ENCODE measurements at regions not wholly inside any gene's neighbourhood (a gene's known extent, or its start where the extent isn't known, plus 50 kb on each side); places are given as distances from the start of the nearest gene placed in this dataset.

DNA sequence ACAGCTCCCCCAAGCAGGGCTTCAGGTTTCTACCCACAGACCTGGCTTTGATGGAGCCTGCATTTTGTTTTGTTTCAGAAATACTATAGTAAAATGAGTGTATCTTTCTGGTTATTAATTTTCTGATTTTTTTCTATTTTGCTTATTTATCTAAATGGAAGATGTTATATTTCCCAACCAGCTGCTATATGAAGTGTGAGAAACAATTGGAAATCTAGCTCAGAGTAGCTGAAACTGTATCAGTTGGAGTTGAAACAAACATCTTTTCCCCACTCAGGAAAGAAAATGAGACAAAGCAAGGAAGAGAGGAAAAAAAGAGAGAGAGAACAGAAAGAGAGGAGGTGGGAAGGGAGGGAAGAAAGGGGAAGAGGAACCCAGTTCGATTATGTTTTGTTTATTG is 358.5 kb upstream of the ZNF507 start:
- TF ChIP-seq, protein P1, sequence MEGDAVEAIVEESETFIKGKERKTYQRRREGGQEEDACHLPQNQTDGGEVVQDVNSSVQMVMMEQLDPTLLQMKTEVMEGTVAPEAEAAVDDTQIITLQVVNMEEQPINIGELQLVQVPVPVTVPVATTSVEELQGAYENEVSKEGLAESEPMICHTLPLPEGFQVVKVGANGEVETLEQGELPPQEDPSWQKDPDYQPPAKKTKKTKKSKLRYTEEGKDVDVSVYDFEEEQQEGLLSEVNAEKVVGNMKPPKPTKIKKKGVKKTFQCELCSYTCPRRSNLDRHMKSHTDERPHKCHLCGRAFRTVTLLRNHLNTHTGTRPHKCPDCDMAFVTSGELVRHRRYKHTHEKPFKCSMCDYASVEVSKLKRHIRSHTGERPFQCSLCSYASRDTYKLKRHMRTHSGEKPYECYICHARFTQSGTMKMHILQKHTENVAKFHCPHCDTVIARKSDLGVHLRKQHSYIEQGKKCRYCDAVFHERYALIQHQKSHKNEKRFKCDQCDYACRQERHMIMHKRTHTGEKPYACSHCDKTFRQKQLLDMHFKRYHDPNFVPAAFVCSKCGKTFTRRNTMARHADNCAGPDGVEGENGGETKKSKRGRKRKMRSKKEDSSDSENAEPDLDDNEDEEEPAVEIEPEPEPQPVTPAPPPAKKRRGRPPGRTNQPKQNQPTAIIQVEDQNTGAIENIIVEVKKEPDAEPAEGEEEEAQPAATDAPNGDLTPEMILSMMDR (IDR thresholded peaks at IDR 0.05) = no peak
- no peak overlapping the region for H3K27ac Mint-ChIP-seq
- H3K4me3 Mint-ChIP-seq = no peak overlapping the region
- peaks cover 2% of the 10 kb centered on the region for H3K27me3 Mint-ChIP-seq
- H3K4me1 Mint-ChIP-seq (ENCODE audit: low read depth) = no peaks in the 10 kb centered on the region
- no peak for DNase-seq
- CTCF ChIA-PET = no interaction called here
- no peaks in the 10 kb centered on the region for H3K9me3 Mint-ChIP-seq
- no peak for ATAC-seq
- no peaks in the 10 kb centered on the region for H3K36me3 Mint-ChIP-seq (ENCODE audit: low read depth)
- POLR2A ChIA-PET = interaction anchor here (0.6 kb wide), 1 partner anchor 17 kb away, joined by 3 read pairs; no protein-coding TSS in a partner anchor
- intact Hi-C loops (cut with micrococcal nuclease) = no loop called here

DNA sequence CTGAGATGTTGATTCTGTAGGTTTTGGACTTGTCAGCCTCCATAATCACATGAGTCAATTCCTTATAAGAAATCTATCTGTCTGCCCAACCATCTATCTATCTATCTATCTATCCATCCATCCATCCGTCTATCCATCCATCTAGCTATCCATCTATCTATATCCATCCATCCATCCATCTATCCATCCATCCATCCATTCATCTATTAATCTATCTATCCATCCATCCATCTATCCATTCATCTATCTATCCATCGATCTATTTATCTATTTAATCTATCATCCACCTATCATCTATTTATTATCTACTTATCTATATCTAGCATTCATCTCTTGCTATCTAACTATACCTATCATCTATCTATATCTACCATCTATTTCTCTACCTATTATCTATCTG is 357.2 kb upstream of the ZNF507 start:
- TF ChIP-seq, protein P1 (IDR thresholded peaks at IDR 0.05) = no peak
- Mint-ChIP-seq H3K4me3 (no peak overlapping the region), H3K27me3 (peaks cover 2% of the 10 kb centered on the region), H3K36me3 (ENCODE audit: low read depth) (no peaks in the 10 kb centered on the region), H3K4me1 (ENCODE audit: low read depth) (no peaks in the 10 kb centered on the region), H3K9me3 (no peaks in the 10 kb centered on the region), H3K27ac (no peak overlapping the region)
- ChIA-PET POLR2A (no interaction called here), CTCF (no interaction called here)
- intact Hi-C loops (cut with micrococcal nuclease) = no loop called here
- DNase-seq = no peak
- ATAC-seq = no peak

DNA sequence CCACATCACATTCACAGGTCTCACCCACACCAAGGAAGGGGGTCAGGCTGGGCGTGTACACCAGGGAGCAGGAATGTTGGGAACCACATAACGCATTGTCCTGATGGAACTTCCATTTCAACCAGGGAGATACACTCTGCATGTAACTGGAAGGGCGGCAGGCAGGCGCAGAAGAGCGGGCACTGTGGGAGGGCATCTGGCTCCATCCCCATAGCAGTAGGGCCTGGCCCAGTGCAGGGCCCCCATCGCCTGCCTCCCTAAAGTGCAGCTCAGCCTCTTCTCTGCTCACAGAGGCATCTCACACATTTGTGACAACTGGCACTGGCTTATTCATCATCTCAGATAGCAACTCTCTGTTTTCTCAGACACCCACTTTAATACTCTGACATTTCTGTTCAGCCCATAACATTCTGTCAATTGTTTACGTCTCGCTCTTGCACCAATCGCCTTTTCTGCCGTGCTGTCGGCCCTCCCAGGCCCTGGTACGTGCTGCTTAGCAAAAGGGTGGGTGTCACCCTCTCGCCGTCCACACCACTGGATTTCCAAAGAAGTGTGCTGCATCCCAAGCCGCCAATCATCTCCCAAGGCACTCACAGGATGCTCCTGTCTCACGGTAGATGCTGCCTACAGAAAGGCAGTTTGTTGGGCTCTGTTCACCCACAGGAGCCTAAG is 353.3 kb upstream of the ZNF507 start:
- H3K4me1 Mint-ChIP-seq (ENCODE audit: low read depth) = no peaks in the 10 kb centered on the region
- peaks cover 2% of the 10 kb centered on the region for H3K27me3 Mint-ChIP-seq
- TF ChIP-seq, protein P1 (IDR thresholded peaks at IDR 0.05) = no peak
- H3K27ac Mint-ChIP-seq = no peak overlapping the region
- intact Hi-C loops (cut with micrococcal nuclease) = no loop called here
- no peaks in the 10 kb centered on the region for H3K36me3 Mint-ChIP-seq (ENCODE audit: low read depth)
- CTCF ChIA-PET = no interaction called here
- peaks cover 4% of the 10 kb centered on the region for H3K9me3 Mint-ChIP-seq
- no peak for ATAC-seq
- no peak for DNase-seq
- POLR2A ChIA-PET = interaction anchor here (0.6 kb wide), 1 partner anchor 1019 kb away, joined by 3 read pairs; no protein-coding TSS in a partner anchor
- no peak overlapping the region for H3K4me3 Mint-ChIP-seq

DNA sequence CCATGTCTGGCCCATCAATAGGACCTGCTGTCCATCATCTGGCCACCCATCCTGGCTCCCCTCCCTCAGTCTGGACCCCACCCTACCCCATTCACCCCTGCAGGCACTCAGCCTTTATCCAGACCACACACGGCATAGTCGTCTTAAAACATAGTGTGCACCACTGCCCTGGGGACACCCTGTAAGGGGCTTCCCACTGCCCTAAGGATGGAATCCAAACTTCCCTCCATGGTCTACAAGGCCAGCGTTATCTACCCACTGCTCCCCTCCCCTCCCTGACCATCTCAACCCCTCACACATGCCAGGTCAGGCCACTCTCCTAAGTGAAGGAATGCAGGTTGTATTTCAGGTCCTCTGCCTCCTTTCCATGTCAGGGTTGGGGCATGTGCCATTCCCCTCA is 352.7 kb upstream of the ZNF507 start:
- intact Hi-C loops (cut with micrococcal nuclease) = no loop called here
- TF ChIP-seq, protein P1 (IDR thresholded peaks at IDR 0.05) = no peak
- ATAC-seq = no peak
- H3K36me3 Mint-ChIP-seq (ENCODE audit: low read depth) = no peaks in the 10 kb centered on the region
- no peak for DNase-seq
- no peak overlapping the region for H3K27ac Mint-ChIP-seq
- CTCF ChIA-PET = no interaction called here
- H3K4me1 Mint-ChIP-seq (ENCODE audit: low read depth) = no peaks in the 10 kb centered on the region
- POLR2A ChIA-PET = no interaction called here
- peaks cover 2% of the 10 kb centered on the region for H3K27me3 Mint-ChIP-seq
- peaks cover 4% of the 10 kb centered on the region for H3K9me3 Mint-ChIP-seq
- H3K4me3 Mint-ChIP-seq = no peak overlapping the region

DNA sequence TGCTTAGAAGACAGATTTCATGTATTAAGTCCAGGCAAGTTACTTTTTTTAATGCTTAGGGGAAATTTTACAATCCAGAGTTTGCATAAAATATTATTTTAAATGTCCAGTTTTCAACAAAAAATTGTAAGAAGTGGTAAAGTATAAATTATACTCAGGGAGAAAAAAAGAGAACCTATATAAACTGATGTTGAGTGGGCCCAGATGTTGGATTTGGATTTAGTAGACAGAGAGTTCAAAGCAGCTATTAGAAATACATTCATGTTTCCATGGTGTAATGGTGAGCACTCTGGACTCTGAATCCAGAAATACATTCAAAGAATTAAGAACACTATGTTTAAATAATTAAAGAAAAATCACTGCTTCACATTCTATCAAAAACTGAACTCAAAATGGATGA is 349.9 kb upstream of the ZNF507 start:
- H3K9me3 Mint-ChIP-seq = peaks cover 4% of the 10 kb centered on the region
- POLR2A ChIA-PET = no interaction called here
- no peak for DNase-seq
- no peaks in the 10 kb centered on the region for H3K4me1 Mint-ChIP-seq (ENCODE audit: low read depth)
- CTCF ChIA-PET = no interaction called here
- no peaks in the 10 kb centered on the region for H3K36me3 Mint-ChIP-seq (ENCODE audit: low read depth)
- ATAC-seq = no peak
- H3K27ac Mint-ChIP-seq = no peak overlapping the region
- intact Hi-C loops (cut with micrococcal nuclease) = no loop called here
- no peak overlapping the region for H3K4me3 Mint-ChIP-seq
- TF ChIP-seq, protein P1 (IDR thresholded peaks at IDR 0.05) = no peak
- no peaks in the 10 kb centered on the region for H3K27me3 Mint-ChIP-seq
